ENCODE measurements at regions not wholly inside any gene's neighbourhood (a gene's known extent, or its start where the extent isn't known, plus 50 kb on each side); places are given as distances from the start of the nearest gene placed in this dataset.

DNA sequence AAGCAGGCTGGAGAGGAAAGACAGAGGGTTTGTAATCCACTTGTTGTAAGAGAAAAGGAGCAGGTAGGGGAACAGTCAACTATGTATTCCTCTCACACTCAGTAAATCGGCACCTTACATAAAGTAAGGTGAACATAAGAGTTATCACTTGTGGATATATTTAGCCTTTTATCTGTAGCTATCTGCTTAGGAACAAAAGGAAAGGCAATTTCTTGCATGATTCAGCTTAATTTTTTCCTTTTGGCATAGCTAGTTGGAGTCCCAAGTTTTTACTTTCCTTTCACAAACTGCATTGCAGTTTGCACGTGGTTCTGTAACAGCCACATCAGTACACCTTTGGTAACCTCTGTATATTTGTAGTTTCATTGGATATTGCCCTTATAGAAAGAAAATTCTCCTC is 250.9 kb upstream of the PIK3R1 start:
- TF ChIP-seq, protein P1, sequence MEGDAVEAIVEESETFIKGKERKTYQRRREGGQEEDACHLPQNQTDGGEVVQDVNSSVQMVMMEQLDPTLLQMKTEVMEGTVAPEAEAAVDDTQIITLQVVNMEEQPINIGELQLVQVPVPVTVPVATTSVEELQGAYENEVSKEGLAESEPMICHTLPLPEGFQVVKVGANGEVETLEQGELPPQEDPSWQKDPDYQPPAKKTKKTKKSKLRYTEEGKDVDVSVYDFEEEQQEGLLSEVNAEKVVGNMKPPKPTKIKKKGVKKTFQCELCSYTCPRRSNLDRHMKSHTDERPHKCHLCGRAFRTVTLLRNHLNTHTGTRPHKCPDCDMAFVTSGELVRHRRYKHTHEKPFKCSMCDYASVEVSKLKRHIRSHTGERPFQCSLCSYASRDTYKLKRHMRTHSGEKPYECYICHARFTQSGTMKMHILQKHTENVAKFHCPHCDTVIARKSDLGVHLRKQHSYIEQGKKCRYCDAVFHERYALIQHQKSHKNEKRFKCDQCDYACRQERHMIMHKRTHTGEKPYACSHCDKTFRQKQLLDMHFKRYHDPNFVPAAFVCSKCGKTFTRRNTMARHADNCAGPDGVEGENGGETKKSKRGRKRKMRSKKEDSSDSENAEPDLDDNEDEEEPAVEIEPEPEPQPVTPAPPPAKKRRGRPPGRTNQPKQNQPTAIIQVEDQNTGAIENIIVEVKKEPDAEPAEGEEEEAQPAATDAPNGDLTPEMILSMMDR (IDR thresholded peaks at IDR 0.05; ENCODE audit: low read depth, low read length, missing input control), result no peak
- TF ChIP-seq, protein P2, sequence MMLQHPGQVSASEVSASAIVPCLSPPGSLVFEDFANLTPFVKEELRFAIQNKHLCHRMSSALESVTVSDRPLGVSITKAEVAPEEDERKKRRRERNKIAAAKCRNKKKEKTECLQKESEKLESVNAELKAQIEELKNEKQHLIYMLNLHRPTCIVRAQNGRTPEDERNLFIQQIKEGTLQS (IDR thresholded peaks at IDR 0.05), result no peak

Data from liver (tissue), 3 donors.